ENCODE measurements at regions not wholly inside any gene's neighbourhood (a gene's known extent, or its start where the extent isn't known, plus 50 kb on each side); places are given as distances from the start of the nearest gene placed in this dataset.

DNA sequence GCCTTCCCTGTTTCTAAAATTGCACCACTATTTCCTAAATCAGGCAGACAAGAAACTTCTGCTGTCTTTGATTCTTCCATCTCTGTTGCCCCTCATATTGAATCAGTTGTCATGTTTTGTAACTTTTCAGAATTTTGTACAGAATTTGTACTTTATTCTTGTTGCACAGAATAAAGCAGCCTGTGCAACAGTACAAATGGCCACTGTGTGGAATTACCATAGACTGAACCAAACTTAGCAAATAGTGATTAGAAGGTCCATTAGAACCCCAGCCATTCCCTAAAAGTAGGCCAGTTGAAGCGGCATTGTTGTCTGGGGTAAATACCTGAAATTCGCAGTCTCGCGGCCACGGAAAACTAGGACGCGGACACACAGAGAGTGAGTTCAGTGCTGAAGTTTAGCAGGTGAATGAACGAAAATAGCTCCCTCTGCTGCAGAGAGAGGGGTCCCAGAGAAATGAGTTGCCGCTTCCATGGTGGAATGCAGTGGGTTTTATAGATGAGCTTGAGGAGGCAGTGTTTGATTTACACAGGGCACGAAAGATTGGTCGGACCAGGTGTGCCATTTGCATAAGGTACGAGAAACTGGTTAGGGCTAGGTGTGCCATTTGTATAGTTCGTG, 71.8 kb downstream of the C4orf33 start:
- Mint-ChIP-seq H3K36me3 (no peaks in the 10 kb centered on the region), H3K27ac (no peak overlapping the region), H3K27me3 (peaks cover 17% of the 10 kb centered on the region), H3K9me3 (no peaks in the 10 kb centered on the region), H3K4me1 (peaks cover 0 to 2% (median 0%) of the 10 kb centered on the region in 4 donors), H3K4me3 (no peak overlapping the region)
- no peak for ATAC-seq (ENCODE audit: low read depth in 2 of 2)
- Histone ChIP-seq H3K4me1 (ENCODE audit: control insufficient read depth, insufficient read depth, low read length, poor library complexity, severe bottlenecking) (no peaks in the 10 kb centered on the region), H3K27me3 (ENCODE audit: control insufficient read depth, insufficient read depth, low read length) (peaks cover 3% of the 10 kb centered on the region), H3K9me3 (ENCODE audit: control insufficient read depth in 2 of 2, low read length in 2 of 2) (no peaks in the 10 kb centered on the region), H3K27ac (ENCODE audit: insufficient read depth, low read length, poor library complexity, severe bottlenecking) (no peak overlapping the region), H3K36me3 (ENCODE audit: control insufficient read depth, insufficient read depth, low read length) (no peaks in the 10 kb centered on the region), H3K4me3 (ENCODE audit: low read depth, low read length) (no peak overlapping the region)
- DNase-seq: no peak

- Mint-ChIP-seq H3K4me1 (peaks cover 0 to 2% (median 0%) of the 10 kb centered on the region in 4 donors), H3K36me3 (no peaks in the 10 kb centered on the region), H3K4me3 (no peak overlapping the region), H3K9me3 (peaks cover 0 to 1% (median 0%) of the 10 kb centered on the region in 7 donors), H3K27ac (no peak overlapping the region), H3K27me3 (peaks cover 33% of the 10 kb centered on the region)
- H3K4me3 ChIP-seq (ENCODE audit: low read depth, low read length): no peak overlapping the region
- no peaks in the 10 kb centered on the region for H3K36me3 ChIP-seq (ENCODE audit: control insufficient read depth, insufficient read depth, low read length)
- DNase-seq (no peak), ATAC-seq (ENCODE audit: low read depth in 2 of 2) (no peak)
- H3K27ac ChIP-seq (ENCODE audit: insufficient read depth, low read length, poor library complexity, severe bottlenecking): no peak overlapping the region
- H3K9me3 ChIP-seq (ENCODE audit: control insufficient read depth in 2 of 2, low read length in 2 of 2): no peaks in the 10 kb centered on the region
- H3K4me1 ChIP-seq (ENCODE audit: control insufficient read depth, insufficient read depth, low read length, poor library complexity, severe bottlenecking): no peaks in the 10 kb centered on the region
- no peaks in the 10 kb centered on the region for H3K27me3 ChIP-seq (ENCODE audit: control insufficient read depth, insufficient read depth, low read length)
Measured at GRCh38 chr4:129172181-129172580, 76.2 kb downstream of the C4orf33 start.

DNA sequence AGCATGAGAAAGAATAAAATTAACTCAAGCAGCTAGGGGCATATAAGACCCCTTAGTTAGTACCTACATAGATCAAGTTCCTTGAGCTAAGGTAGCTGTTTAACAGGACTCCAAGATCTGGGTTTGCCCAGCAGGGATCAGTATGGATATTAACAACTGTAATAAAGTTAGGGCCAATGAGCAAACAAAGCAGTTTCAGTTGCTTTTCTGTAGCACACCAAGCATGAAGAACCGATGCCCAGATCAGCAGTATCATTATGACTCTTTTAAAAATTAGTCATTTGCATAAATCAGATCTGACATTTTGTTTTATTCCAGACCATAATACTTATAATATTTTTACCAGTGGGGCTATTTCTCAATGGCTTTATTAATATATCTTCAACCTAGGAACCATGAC, 80.9 kb downstream of the C4orf33 start:
- Histone ChIP-seq H3K4me3 (ENCODE audit: low read depth, low read length) (no peak overlapping the region), H3K4me1 (ENCODE audit: control insufficient read depth, insufficient read depth, low read length, poor library complexity, severe bottlenecking) (no peaks in the 10 kb centered on the region), H3K27me3 (ENCODE audit: control insufficient read depth, insufficient read depth, low read length) (no peaks in the 10 kb centered on the region), H3K9me3 (ENCODE audit: control insufficient read depth in 2 of 2, low read length in 2 of 2) (no peaks in the 10 kb centered on the region), H3K36me3 (ENCODE audit: control insufficient read depth, insufficient read depth, low read length) (no peaks in the 10 kb centered on the region), H3K27ac (ENCODE audit: insufficient read depth, low read length, poor library complexity, severe bottlenecking) (no peak overlapping the region)
- peaks cover 19% of the 10 kb centered on the region for H3K27me3 Mint-ChIP-seq
- H3K36me3 Mint-ChIP-seq: no peaks in the 10 kb centered on the region
- DNase-seq (no peak), ATAC-seq (ENCODE audit: low read depth in 2 of 2) (no peak)
- H3K4me3 Mint-ChIP-seq: no peak overlapping the region
- peaks cover 0 to 1% (median 0%) of the 10 kb centered on the region in 7 donors for H3K9me3 Mint-ChIP-seq
- no peaks in the 10 kb centered on the region for H3K4me1 Mint-ChIP-seq
- no peak overlapping the region for H3K27ac Mint-ChIP-seq

DNA sequence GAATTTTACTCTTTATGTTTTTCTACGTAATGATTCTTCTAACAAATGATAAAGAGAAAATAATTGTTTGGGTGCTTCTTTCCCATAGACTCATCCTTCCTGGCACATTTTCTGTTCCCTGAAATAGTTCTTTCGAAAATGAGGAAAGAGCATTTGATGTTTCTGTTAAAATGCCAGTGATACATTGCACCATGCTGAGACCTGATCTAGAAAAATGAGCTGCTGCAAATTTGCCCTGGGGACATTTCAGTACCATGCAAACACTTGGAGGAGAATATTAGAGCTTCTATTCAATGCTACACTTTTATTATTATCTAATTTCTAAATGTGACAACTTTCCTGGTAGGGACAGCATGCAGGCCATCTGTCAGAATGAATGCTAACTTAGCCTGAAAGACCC, 83.3 kb downstream of the C4orf33 start:
- peaks cover 14% of the 10 kb centered on the region for H3K27me3 Mint-ChIP-seq
- H3K27ac Mint-ChIP-seq: no peak overlapping the region
- peaks cover 0 to 2% (median 0%) of the 10 kb centered on the region in 7 donors for H3K9me3 Mint-ChIP-seq
- no peaks in the 10 kb centered on the region for H3K36me3 Mint-ChIP-seq
- no peaks in the 10 kb centered on the region for H3K4me1 ChIP-seq (ENCODE audit: control insufficient read depth, insufficient read depth, low read length, poor library complexity, severe bottlenecking)
- no peaks in the 10 kb centered on the region for H3K4me1 Mint-ChIP-seq
- DNase-seq (no peak), ATAC-seq (ENCODE audit: low read depth in 2 of 2) (no peak)
- no peak overlapping the region for H3K4me3 Mint-ChIP-seq
- H3K36me3 ChIP-seq (ENCODE audit: control insufficient read depth, insufficient read depth, low read length): no peaks in the 10 kb centered on the region
- no peak overlapping the region for H3K27ac ChIP-seq (ENCODE audit: insufficient read depth, low read length, poor library complexity, severe bottlenecking)
- no peaks in the 10 kb centered on the region for H3K27me3 ChIP-seq (ENCODE audit: control insufficient read depth, insufficient read depth, low read length)
- no peaks in the 10 kb centered on the region for H3K9me3 ChIP-seq (ENCODE audit: control insufficient read depth in 2 of 2, low read length in 2 of 2)
- H3K4me3 ChIP-seq (ENCODE audit: low read depth, low read length): no peak overlapping the region

DNA sequence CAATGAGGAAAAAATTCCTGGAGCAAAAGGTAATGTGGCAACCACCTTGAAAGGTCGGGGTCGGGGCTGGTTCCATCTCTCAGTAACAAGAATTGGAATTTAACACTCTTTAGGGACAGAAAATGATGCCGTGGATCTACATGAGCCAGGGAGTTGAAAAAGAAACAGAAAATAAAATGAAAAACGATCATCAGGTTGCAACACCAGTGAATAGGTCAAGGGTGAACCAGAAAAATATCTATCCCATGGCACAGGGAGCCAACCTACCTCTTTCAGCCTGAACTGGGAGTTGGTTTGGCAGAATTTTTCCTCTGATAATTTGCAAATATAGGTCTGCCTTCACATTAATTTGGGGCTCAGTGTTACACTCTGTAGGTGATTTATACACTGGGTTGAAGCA, 93.7 kb downstream of the C4orf33 start:
- Histone ChIP-seq H3K27ac (ENCODE audit: insufficient read depth, low read length, poor library complexity, severe bottlenecking) (no peak overlapping the region), H3K27me3 (ENCODE audit: control insufficient read depth, insufficient read depth, low read length) (peaks cover 5% of the 10 kb centered on the region), H3K9me3 (ENCODE audit: control insufficient read depth in 2 of 2, low read length in 2 of 2) (no peaks in the 10 kb centered on the region), H3K4me3 (ENCODE audit: low read depth, low read length) (no peak overlapping the region), H3K36me3 (ENCODE audit: control insufficient read depth, insufficient read depth, low read length) (no peaks in the 10 kb centered on the region), H3K4me1 (ENCODE audit: control insufficient read depth, insufficient read depth, low read length, poor library complexity, severe bottlenecking) (no peaks in the 10 kb centered on the region)
- peaks cover 0 to 4% (median 0%) of the 10 kb centered on the region in 7 donors for H3K9me3 Mint-ChIP-seq
- ATAC-seq (ENCODE audit: low read depth in 2 of 2): no peak
- peak overlapping the region in 1 of 3 donors; percentile 26 for H3K27ac Mint-ChIP-seq
- no peaks in the 10 kb centered on the region for H3K36me3 Mint-ChIP-seq
- no peak overlapping the region for H3K4me3 Mint-ChIP-seq
- H3K4me1 Mint-ChIP-seq: no peaks in the 10 kb centered on the region
- peaks cover 7% of the 10 kb centered on the region for H3K27me3 Mint-ChIP-seq
- no peak for DNase-seq

DNA sequence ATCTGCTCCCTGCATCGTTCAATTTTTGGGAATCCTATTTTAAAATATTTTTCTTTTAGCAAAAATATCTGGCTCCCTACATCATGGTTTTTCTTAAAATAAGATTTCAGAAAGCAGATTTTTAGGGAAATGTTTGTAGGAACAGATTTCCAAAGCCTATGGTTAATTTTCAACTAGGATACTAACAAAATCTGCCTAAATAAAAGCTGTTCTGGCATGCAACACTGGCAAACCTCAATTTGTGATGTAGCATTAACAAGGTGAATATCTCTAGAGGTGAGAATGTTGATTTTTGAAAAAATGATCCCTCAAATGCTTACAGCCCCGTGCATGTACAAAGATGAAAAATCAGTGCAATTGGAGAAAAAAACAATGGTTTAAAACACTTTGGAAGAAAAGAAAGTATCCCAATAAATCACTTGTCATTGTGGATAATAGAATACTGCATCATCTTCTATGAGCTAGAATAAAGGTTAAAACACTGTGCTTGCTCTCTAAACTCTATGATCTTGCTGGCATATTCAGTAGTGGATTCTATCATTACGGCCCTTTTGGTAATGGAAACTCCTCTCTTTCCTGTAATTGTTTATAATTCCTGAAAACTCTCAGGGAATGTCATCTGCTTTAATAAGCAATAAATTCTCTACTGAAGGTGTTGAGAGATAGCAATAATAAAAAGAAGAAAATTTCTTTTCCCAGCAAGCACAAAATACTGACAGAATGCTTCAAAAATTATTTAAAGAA, 97.6 kb downstream of the C4orf33 start:
- Histone ChIP-seq H3K4me3 (ENCODE audit: low read depth, low read length) (no peak overlapping the region), H3K36me3 (ENCODE audit: control insufficient read depth, insufficient read depth, low read length) (no peaks in the 10 kb centered on the region), H3K27ac (ENCODE audit: insufficient read depth, low read length, poor library complexity, severe bottlenecking) (no peak overlapping the region), H3K4me1 (ENCODE audit: control insufficient read depth, insufficient read depth, low read length, poor library complexity, severe bottlenecking) (no peaks in the 10 kb centered on the region), H3K27me3 (ENCODE audit: control insufficient read depth, insufficient read depth, low read length) (peaks cover 5% of the 10 kb centered on the region), H3K9me3 (ENCODE audit: control insufficient read depth in 2 of 2, low read length in 2 of 2) (no peaks in the 10 kb centered on the region)
- no peak for ATAC-seq (ENCODE audit: low read depth in 2 of 2)
- Mint-ChIP-seq H3K9me3 (peaks cover 0 to 2% (median 0%) of the 10 kb centered on the region in 7 donors), H3K27ac (no peak overlapping the region), H3K4me1 (no peaks in the 10 kb centered on the region), H3K36me3 (no peaks in the 10 kb centered on the region), H3K4me3 (no peak overlapping the region), H3K27me3 (peaks cover 18% of the 10 kb centered on the region)
- DNase-seq: no peak

DNA sequence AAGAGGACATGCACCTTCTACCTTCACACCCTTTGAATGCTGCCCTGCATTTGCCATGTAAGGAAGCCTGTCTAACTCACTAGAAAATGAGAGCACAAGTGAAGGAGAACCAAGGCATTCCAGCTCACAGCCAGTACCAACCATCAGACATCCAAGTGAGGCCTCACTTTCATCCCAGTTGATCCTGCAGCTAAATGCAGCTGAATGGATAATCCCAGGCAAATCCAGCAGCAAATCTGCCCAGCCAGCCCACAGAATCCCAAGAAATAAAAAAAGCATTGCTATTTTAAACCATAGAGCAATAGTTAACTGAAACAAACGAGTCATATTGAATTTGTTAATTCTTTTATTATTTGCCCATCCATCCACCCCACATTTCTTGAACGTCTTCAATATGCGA, 112.5 kb downstream of the C4orf33 start:
- H3K4me3 ChIP-seq (ENCODE audit: low read depth, low read length): no peak overlapping the region
- no peaks in the 10 kb centered on the region for H3K9me3 Mint-ChIP-seq
- DNase-seq (no peak), ATAC-seq (ENCODE audit: low read depth in 2 of 2) (no peak)
- H3K27me3 Mint-ChIP-seq: no peaks in the 10 kb centered on the region
- H3K36me3 ChIP-seq (ENCODE audit: control insufficient read depth, insufficient read depth, low read length): no peaks in the 10 kb centered on the region
- H3K27ac ChIP-seq (ENCODE audit: insufficient read depth, low read length, poor library complexity, severe bottlenecking): no peak overlapping the region
- no peaks in the 10 kb centered on the region for H3K4me1 Mint-ChIP-seq
- no peak overlapping the region for H3K27ac Mint-ChIP-seq
- H3K36me3 Mint-ChIP-seq: no peaks in the 10 kb centered on the region
- no peaks in the 10 kb centered on the region for H3K27me3 ChIP-seq (ENCODE audit: control insufficient read depth, insufficient read depth, low read length)
- no peaks in the 10 kb centered on the region for H3K4me1 ChIP-seq (ENCODE audit: control insufficient read depth, insufficient read depth, low read length, poor library complexity, severe bottlenecking)
- H3K9me3 ChIP-seq (ENCODE audit: control insufficient read depth in 2 of 2, low read length in 2 of 2): no peaks in the 10 kb centered on the region
- H3K4me3 Mint-ChIP-seq: no peak overlapping the region

- Mint-ChIP-seq H3K4me3 (no peak overlapping the region), H3K9me3 (no peaks in the 10 kb centered on the region), H3K27ac (no peak overlapping the region), H3K27me3 (no peaks in the 10 kb centered on the region), H3K36me3 (no peaks in the 10 kb centered on the region), H3K4me1 (no peaks in the 10 kb centered on the region)
- Histone ChIP-seq H3K4me1 (ENCODE audit: control insufficient read depth, insufficient read depth, low read length, poor library complexity, severe bottlenecking) (no peaks in the 10 kb centered on the region), H3K27me3 (ENCODE audit: control insufficient read depth, insufficient read depth, low read length) (no peaks in the 10 kb centered on the region), H3K4me3 (ENCODE audit: low read depth, low read length) (no peak overlapping the region), H3K27ac (ENCODE audit: insufficient read depth, low read length, poor library complexity, severe bottlenecking) (no peak overlapping the region), H3K36me3 (ENCODE audit: control insufficient read depth, insufficient read depth, low read length) (no peaks in the 10 kb centered on the region), H3K9me3 (ENCODE audit: control insufficient read depth in 2 of 2, low read length in 2 of 2) (no peaks in the 10 kb centered on the region)
- ATAC-seq (ENCODE audit: low read depth in 2 of 2) (no peak), DNase-seq (no peak)
Measured at GRCh38 chr4:129213692-129214091, 117.7 kb downstream of the C4orf33 start.

All from CD4-positive, CD25-positive, alpha-beta regulatory T cell (primary cell).